GM06990 (cell line): ENCODE measurements at regions not wholly inside any gene's neighbourhood (a gene's known extent, or its start where the extent isn't known, plus 50 kb on each side); places are given as distances from the start of the nearest gene placed in this dataset.

ENCODE experiments used
- DNase-seq: peaks from one replicate; pipeline ENCODE4 v3.0.0-alpha.2; 2011; ENCODE audit not compliant: insufficient read length; ENCODE audit errors: extremely low read depth
- H3K27me3 ChIP-seq: replicated peaks from 2 replicates; pipeline ENCODE4 v1.6.0; 2011; ENCODE audit warnings: low read length; ENCODE audit not compliant: control insufficient read depth, insufficient read depth
- H3K36me3 ChIP-seq: 2 replicates; pipeline ENCODE4 v1.5.1; 2011; ENCODE audit warnings: low read length; ENCODE audit not compliant: control insufficient read depth, insufficient read depth
- H3K4me3 ChIP-seq: replicated peaks from 2 replicates; pipeline ENCODE4 v1.5.1; 2011; ENCODE audit warnings: low read depth, mild to moderate bottlenecking, control low read depth, low read length
- TF ChIP-seq, protein P1 (sequence below): IDR thresholded peaks from 2 replicates; pipeline ENCODE4 v1.5.1; 2011; ENCODE audit warnings: low read length, control low read depth, mild to moderate bottlenecking, inconsistent platforms; ENCODE audit not compliant: insufficient read depth, poor library complexity, severe bottlenecking

DNA sequence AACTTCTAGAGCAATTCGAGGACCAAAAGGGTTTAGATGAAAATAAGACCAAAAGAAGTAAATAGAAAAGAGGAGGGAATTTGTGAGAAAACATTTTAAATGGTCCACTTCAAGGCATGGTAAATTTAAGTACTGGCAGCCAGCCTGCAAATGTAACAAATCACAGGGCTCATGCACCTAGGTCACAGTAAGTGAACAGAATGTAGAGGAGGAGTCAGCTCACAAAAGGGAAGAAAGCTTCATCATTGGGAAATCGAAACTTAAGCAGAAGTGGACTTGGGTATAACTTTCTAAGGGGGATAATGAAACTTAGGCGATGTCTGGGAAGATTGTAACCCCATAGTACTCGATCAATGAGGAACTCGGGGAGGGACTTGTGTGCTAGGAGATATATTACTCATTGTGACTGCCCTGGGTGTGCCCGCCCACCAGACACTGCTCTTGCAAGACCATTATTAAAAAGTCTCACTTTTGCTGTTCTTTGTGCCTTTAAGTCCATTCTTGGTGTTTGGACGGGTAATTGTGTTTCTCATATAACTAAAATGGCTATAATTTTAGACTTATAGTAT is 1053.6 kb upstream of the MIR17HG start:
- H3K4me3 ChIP-seq: no peak overlapping the region
- DNase-seq: no peak
- TF ChIP-seq, protein P1, sequence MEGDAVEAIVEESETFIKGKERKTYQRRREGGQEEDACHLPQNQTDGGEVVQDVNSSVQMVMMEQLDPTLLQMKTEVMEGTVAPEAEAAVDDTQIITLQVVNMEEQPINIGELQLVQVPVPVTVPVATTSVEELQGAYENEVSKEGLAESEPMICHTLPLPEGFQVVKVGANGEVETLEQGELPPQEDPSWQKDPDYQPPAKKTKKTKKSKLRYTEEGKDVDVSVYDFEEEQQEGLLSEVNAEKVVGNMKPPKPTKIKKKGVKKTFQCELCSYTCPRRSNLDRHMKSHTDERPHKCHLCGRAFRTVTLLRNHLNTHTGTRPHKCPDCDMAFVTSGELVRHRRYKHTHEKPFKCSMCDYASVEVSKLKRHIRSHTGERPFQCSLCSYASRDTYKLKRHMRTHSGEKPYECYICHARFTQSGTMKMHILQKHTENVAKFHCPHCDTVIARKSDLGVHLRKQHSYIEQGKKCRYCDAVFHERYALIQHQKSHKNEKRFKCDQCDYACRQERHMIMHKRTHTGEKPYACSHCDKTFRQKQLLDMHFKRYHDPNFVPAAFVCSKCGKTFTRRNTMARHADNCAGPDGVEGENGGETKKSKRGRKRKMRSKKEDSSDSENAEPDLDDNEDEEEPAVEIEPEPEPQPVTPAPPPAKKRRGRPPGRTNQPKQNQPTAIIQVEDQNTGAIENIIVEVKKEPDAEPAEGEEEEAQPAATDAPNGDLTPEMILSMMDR: no peak
- H3K36me3 ChIP-seq: no peaks in the 10 kb centered on the region
- no peaks in the 10 kb centered on the region for H3K27me3 ChIP-seq

DNA sequence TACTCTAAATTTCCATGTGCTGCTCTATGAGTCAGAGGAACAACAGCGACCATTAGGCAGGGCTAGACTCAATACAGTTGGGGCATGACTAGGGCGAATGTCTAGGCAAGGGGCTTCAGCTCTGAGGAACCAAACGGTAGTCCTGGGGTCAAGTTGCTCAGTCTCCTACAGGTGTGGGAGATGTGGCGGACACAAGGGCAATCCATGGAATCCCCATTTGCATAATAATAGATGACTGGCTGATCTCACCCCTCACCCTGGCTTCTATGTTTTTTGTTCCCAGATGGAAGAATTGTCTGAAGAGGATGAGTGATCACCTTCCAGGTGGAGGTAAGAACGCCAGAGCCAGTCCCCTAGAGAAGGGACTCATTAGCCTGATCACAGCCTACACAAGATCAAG is 1048.2 kb upstream of the MIR17HG start:
- DNase-seq: no peak
- H3K36me3 ChIP-seq: no peaks in the 10 kb centered on the region
- H3K4me3 ChIP-seq: no peak overlapping the region
- H3K27me3 ChIP-seq: no peaks in the 10 kb centered on the region
- TF ChIP-seq, protein P1: no peak

DNA sequence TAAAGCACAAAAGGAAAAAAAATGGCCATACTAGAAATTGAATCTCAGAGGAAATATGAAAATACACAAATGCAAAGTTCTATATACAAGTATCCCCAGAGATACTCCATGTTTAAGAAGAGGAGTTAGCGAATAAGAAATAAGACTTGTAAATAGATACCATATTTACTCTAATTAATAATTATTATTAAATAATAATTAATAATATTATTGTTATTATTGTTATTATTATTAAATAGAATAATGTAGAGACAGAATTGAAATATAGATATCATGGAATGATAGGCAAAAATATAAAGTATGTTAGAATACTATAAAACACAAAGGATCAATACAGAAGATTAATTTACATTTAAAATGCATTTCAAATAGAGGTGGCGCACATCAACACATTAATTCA is 1047.5 kb upstream of the MIR17HG start:
- Histone ChIP-seq H3K36me3 (no peaks in the 10 kb centered on the region), H3K27me3 (no peaks in the 10 kb centered on the region), H3K4me3 (no peak overlapping the region)
- DNase-seq: no peak
- TF ChIP-seq, protein P1: no peak

DNA sequence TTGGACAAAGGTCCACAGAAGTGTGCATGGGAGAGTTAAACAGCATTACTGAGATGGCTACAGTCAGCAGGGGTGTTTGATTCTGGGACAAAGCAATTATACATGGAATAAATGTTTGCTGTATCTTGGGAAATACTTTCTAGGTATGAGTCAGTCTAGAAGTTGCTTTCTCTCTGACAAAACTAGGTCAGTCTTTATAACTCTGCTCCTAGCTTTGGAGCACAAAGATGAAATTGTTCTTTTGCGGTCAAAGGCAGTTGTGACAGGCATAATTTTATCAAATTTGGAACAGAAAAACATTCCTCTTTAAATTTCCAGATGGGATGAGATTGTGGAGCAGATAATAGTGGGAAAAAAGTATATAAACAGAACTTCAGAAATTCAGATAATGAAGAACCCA is 1045.4 kb upstream of the MIR17HG start:
- TF ChIP-seq, protein P1: no peak
- DNase-seq: no peak
- no peak overlapping the region for H3K4me3 ChIP-seq
- H3K36me3 ChIP-seq: no peaks in the 10 kb centered on the region
- no peaks in the 10 kb centered on the region for H3K27me3 ChIP-seq

DNA sequence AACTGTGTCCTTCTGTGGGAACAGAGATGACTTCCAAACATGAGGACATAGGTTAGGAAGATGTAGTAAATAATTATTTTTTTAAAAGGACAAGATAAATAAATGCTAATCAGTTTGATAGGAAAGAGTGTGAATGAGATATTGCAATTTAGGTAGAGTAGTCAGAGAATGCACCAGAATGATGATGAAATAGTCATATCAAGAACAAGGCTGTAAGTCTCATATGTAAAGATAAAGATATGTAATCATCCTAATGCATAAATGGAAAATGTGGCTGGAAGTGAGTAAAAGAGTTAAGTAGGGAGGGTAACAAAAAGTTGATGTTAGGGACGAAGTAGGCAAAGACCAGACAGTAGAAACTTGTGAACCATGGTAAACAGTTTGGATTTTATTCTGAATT is 1041.7 kb upstream of the MIR17HG start:
- Histone ChIP-seq H3K36me3 (no peaks in the 10 kb centered on the region), H3K4me3 (no peak overlapping the region), H3K27me3 (no peaks in the 10 kb centered on the region)
- TF ChIP-seq, protein P1: no peak
- no peak for DNase-seq

DNA sequence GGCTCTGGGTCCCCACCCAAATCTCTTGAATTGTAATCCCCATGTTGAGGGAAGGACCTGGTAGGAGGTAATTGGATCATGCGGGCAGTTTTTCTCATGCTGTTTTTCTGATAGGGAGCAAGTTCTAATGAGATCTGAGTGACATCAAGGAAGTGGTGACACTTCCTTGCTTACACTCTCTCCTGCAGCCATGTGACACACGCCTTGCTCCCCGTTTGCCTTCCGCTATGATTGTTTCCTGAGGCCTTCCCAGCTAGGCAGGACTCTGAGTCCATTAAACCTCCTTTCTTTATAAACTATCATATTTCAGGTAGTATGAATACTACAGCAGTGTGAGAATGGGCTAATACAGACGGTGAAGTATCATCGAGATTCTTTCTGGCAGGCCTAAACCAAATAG is 1040.4 kb upstream of the MIR17HG start:
- Histone ChIP-seq H3K36me3 (no peaks in the 10 kb centered on the region), H3K27me3 (no peaks in the 10 kb centered on the region), H3K4me3 (no peak overlapping the region)
- TF ChIP-seq, protein P1: no peak
- no peak for DNase-seq
